SK-N-MC (cell line): ENCODE measurements at regions not wholly inside any gene's neighbourhood (a gene's known extent, or its start where the extent isn't known, plus 50 kb on each side); places are given as distances from the start of the nearest gene placed in this dataset.
"Not testable (repeated sequence)": the region's sequence is repeated elsewhere in the genome, so short reads cannot be mapped to it uniquely, and the experiment has no call there.

Experiments
- EZH2 ChIP-seq: fragments of 200-600 bp; sonication (generic); IDR thresholded peaks from one replicate; pipeline ENCODE4 v1.6.1; 2017; ENCODE audit warnings: antibody characterized with exemption
- FOXP2 ChIP-seq: optimal IDR thresholded peaks from 2 replicates; pipeline ENCODE3; 2011; ENCODE audit warnings: mild to moderate bottlenecking, moderate library complexity; ENCODE audit not compliant: insufficient read depth; ENCODE audit errors: extremely low read length, control extremely low read depth
- POLR2AphosphoS5 ChIP-seq: IDR thresholded peaks from 2 replicates; pipeline ENCODE4 v1.6.1; 2012; ENCODE audit warnings: mild to moderate bottlenecking, low read depth, low read length, borderline replicate concordance

DNA sequence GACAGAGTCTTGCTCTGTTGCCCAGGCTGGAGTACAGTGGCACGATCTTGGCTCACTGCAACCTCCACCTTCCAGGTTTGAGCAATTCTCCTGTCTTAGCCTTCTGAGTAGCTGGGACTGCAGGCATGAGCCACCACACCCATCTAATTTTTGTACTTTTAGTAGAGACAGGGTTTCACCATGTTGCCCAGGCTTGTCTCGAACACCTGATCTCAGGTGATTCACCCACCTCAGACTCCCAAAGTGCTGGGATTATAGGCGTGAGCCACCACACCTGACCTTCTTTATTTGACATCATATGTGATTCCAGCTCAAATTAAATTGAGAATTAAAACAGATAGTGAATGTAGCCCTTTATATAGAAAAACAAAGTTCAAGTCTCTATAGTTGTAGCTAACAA is 127.2 kb downstream of the CASP12 start:
- not testable (repeated sequence) for TF ChIP-seq POLR2AphosphoS5, EZH2, FOXP2
